Hindlimb muscle (tissue), 1 donor: ENCODE measurements at regions not wholly inside any gene's neighbourhood (a gene's known extent, or its start where the extent isn't known, plus 50 kb on each side); places are given as distances from the start of the nearest gene placed in this dataset.
A peak's percentile ranks its signal among the peaks of the same experiment; 100 is the strongest.

Experiments
- DNase-seq: peaks from one replicate; pipeline ENCODE4 v3.0.0-alpha.2; 2013

DNA sequence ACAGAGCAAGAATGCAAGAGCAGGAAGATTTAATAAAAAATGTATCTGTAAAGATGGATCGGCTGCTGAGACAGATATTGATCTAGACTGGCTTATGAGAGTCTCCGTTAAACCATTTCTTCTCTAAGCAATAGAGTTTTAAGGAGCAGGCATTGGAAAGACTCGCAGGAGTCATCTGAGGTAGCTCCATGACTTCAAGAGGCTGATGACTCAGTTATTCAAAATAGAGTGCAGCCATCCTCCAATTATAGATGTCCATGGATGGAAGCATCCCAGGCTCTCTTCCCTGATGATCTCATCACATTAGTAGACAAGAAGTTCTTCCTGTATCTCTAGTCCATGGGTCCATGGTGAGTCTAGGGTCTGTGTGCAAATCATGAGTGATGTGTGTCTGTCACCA, 638.3 kb upstream of the TMEM132C start:
- no peak for DNase-seq

GRCh38 chr12:127629066-127629820, 637.7 kb upstream of the TMEM132C start:
- DNase-seq, result no peak

DNA sequence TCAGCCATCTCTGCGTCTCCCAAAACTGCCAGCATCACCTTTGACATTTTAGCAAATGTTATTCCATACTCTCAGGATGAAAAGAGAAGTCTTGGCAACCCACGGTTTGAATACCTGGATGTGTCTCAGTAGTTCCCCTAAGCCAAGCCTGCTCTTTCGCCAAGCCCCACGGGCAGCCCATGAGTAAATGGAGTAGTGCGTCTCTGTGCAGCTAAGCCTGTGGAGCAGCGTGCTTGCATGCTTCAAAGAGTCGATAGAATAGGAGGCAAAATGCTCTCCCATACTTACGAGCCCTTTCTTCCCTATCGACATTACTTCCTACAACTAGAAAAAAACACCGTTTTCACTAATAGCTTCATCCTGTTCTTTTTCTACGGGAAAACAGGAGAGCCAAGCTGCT, 634.5 kb upstream of the TMEM132C start:
- DNase-seq, result no peak

DNA sequence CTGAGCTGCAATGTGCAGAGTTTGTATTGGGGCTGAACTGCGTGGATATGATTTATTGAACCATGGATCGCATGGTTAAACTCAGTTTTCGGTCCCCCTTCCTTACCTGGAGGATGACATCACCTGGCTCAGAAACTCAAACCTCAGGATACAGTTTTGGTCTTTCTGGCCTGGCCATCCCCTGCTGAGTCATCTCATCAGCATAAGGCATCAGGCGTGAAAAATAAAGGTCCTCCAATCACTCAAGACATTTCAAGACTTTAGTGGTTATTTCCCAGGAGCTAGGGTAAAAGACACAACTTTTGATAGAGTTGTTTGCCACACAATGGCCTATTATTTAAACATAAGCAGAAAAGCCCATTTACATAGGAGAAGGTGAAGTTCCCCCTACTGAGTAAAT, 631.1 kb upstream of the TMEM132C start:
- DNase-seq, result no peak

DNA sequence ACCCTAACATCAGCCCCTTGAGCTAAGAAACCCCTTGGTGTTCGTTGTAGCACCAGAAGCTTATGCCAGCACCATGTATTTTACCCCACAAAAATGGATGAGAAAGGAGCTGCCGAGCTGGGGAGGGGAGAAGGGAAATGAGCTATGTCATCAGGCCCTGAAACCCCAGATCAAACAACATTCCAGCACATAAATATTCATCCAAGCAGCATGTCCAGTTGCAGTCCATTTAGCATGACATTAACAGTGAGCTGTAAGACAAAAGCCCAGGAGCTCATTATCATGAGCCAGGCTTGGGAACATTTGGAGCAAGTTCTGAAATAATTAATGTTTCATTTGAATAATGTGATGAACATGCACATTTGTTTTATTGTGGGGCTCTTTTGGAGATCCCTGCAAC, 630.1 kb upstream of the TMEM132C start:
- no peak for DNase-seq

GRCh38 chr12:127640181-127640886, 626.6 kb upstream of the TMEM132C start:
- no peak for DNase-seq

DNA sequence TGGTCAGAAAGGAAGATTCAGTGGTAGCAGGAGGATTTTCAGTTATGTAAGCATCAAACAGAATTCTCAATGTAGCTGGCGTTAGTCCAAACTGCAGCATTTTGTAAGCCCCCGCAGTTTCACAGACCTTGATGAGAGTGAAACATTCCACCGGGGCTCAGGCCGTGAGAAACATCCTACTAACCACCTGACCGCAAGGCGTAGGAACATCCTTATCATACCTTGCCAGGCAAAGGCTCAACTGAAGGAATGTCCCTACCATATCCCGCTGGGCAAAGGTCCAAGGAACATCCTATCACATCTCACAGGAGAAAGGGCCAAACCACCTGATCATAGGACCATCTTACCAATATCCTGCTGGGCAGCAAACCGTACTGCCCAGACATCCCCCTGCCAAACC, 624.8 kb upstream of the TMEM132C start:
- DNase-seq, result no peak

- DNase-seq, result no peak
Measured at GRCh38 chr12:127648321-127648720, 618.6 kb upstream of the TMEM132C start.

GRCh38 chr12:127649961-127650360, 617.0 kb upstream of the TMEM132C start:
- DNase-seq, result no peak

DNA sequence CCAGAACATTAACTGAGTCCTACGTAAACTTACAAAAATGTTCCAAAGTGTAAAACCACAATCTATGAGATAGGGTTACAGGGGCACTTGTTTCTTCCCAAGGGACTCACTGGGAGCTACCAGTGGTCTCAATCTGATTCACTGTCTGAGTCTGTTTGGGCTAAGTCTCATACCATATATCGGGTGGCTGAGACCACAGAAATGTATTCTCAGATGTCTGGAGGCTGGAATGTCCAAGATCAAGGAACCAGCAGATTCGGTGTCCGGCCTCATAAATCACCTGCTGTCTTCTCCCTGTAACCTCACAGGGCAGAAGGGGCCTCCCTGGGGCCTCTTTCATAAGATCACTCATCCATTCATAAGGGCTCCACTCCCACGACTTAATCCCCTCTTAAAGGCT, 616.3 kb upstream of the TMEM132C start:
- no peak for DNase-seq

DNA sequence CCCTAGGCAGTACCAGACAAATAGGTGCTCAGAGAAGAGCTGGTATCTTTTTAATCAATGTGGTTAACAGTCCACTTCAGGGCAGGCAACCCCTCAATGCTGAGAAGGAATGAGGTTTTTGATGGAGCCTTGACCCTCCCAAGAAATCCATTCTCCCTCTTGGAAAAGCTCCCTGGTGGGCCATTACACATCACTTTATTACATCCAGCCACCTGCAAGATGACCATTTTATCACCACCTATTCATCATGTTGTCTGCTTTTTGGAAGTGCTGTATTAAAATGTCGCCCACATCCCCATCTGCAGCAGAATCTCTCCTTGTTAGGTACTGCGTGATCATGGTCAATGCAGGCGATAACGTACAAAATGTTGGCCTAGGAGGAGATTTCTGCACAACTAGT, 614.7 kb upstream of the TMEM132C start:
- DNase-seq, result no peak

- no peak for DNase-seq
Measured at GRCh38 chr12:127654383-127654985, 612.5 kb upstream of the TMEM132C start.

DNA sequence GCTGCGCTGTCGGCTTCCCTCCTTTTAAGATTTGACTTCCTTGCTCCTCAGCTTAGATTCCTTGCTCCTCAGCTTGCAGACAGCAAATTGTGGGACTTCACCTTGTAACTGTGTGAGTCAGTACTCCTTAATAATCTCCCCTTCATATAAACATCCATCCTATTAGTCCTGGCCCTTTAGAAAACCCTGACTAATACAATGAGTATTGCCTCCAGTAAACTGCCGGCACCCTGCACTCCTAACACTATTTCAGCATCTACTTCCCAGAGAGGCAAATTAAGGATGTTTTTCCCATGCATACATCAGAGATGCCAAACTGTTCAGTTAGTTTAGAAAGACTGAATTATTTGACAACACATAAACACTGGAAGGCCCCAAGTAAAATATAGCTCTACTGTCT, 611.3 kb upstream of the TMEM132C start:
- no peak for DNase-seq

- DNase-seq, result no peak
Measured at GRCh38 chr12:127656266-127656665, 610.7 kb upstream of the TMEM132C start.

- no peak for DNase-seq
Measured at GRCh38 chr12:127657036-127657435, 609.9 kb upstream of the TMEM132C start.

- no peak for DNase-seq
Measured at GRCh38 chr12:127660961-127661360, 606.0 kb upstream of the TMEM132C start.

DNA sequence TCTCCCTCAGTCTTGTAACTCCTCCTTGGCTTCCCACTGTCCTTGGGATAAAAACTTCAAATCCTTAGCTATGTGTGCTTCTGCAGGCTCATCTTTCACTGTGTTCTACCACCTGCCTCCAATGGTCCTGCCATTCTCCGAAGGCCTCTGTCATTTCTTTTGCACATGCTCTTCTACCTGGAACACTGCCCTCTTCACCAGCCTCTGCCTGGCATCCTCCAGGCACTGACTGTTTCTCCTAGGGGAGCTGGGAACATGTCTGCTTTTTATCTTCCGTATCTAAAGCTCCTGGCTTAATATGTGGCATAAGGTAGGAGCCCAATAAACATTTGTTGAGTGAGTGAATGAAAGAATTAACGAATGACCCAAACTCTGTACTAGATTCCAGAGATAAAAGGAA, 603.3 kb upstream of the TMEM132C start:
- no peak for DNase-seq

DNA sequence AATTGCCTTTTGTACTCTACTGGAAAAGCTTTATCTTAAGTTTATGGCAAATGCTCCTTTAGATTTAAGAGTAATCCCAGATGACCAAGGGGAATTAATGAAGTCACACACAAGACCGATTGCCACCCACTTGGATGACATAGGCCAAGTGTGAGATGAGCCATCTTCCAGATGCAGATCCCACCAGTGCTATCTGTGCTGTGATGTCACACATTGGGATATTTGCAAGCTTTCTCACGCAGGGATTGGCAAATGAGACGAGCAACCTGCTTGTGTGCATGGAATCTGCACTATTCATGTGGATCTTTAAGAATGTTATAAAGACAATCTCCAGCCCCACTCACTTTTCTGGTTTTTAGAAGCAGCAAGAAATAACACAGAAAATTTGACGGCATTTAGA, 602.1 kb upstream of the TMEM132C start:
- no peak for DNase-seq

DNA sequence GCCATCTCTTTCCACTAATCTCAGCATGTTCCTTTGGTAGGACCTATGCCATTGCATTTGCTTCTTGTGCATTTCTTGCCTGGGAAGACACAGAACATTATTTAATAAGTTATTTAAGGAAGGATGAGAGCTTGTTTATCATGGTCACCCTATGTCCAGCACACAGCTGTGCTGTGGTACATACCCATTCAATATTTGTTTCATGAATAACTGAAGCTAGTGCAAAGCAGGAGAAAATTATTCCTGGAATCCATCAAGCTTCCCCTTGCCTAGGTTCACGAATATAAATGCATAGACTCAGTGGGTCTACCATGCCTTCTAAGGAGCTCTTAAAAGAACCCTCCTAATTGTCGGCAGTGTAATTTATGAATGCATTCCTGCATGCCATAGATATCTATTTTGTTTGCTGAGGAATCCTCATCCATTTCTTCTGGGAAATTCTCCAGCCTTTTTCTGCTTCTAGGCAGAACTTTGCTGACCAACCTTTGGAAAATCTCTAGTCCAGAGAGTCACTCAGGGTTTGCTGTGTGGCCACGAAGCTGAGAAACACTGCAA, 599.8 kb upstream of the TMEM132C start:
- no peak for DNase-seq

DNA sequence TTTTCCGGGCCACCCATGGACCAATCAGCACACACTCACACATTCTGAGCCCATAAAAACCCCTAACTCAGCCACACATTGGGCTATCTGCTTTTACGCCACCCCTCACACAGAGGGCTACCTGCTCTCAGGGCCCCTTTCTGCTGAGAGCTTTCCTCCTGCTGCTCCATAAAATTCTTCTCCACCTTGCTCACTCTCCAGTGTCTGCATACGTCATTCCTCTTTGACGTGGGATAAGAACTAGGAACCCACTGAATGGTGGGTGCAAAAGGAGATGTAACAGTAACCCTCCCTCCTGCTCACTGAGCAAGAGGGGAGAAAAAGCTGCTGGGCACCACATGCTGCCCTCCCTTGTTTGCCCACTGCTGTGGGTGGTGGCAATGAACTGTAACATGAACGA, 596.7 kb upstream of the TMEM132C start:
- no peak for DNase-seq

- no peak for DNase-seq
Measured at GRCh38 chr12:127670796-127671195, 596.2 kb upstream of the TMEM132C start.

DNA sequence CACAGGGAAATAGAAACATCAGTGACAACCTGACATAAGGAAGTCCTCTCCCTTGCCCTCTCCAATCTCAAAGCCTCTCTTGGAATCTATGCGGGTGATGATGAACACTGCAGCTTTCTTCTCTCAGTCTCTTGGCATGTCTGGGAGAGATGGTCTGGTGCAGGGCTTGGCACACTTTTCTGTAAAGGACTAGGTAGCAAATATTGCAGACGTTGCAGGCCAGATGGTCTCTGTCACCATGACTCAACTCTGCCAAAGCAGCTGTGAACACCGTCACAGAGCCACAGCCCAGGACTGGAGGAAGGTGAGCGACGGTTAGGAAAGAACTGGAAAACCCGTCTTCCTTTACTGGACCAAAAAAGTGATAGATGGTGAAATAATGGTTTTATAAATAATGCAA, 591.0 kb upstream of the TMEM132C start:
- no peak for DNase-seq

DNA sequence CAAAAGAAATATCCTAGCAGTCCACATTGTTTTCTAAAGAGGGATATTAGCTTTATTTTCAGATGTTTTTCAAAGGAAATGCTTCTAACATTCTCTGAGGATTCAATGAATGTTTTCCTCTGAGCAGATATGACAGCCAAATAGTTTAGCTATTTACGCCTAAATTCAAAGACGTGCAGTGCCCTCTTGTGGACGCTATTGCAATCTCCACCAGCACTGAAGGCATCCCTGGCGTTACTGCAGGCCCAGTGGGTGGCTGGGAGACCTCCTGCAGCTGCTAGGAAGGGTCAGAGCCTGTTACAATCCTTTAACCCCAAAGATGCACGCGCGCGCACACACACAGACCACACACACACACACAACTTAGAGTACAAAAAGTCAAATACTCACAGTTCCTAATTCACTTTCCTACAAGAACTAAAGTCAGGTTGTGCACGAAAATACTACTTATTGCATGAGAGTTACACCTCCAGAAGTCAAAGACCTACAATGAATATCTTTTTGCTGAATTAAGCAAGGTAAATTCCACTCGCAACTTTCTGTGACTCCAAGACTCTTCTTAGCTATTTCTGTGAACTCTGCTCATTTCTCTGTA, 589.3 kb upstream of the TMEM132C start:
- DNase-seq, result peak; percentile 73
